Hepatocyte (in vitro differentiated cells): ENCODE measurements at regions not wholly inside any gene's neighbourhood (a gene's known extent, or its start where the extent isn't known, plus 50 kb on each side); places are given as distances from the start of the nearest gene placed in this dataset.
A peak's percentile ranks its signal among the peaks of the same experiment; 100 is the strongest.

ENCODE experiments used
- DNase-seq: peaks from one replicate; pipeline ENCODE4 v3.0.0-alpha.2; 2016; ENCODE audit warnings: low spot score
- H2AFZ ChIP-seq: fragments of 200-600 bp; sonication (generic); 2 replicates; pipeline ENCODE4 v1.6.0; 2016; ENCODE audit warnings: antibody characterized with exemption, mild to moderate bottlenecking
- H3K27ac ChIP-seq: fragments of 200-600 bp; sonication (generic); 2 replicates; pipeline ENCODE4 v1.5.1; 2016; ENCODE audit warnings: mild to moderate bottlenecking
- H3K27me3 ChIP-seq: fragments of 200-600 bp; sonication (generic); 2 replicates; pipeline ENCODE4 v1.6.1; 2016
- H3K36me3 ChIP-seq: fragments of 200-600 bp; sonication (generic); replicated peaks from 2 replicates; pipeline ENCODE4 v1.5.1; 2016; ENCODE audit warnings: low read depth; ENCODE audit not compliant: insufficient read depth
- H3K4me1 ChIP-seq: fragments of 200-600 bp; sonication (generic); 2 replicates; pipeline ENCODE4 v1.5.1; 2016; ENCODE audit warnings: mild to moderate bottlenecking, moderate library complexity; ENCODE audit not compliant: insufficient read depth
- H3K4me2 ChIP-seq: fragments of 200-600 bp; sonication (generic); 2 replicates; pipeline ENCODE4 v1.6.0; 2016
- H3K4me3 ChIP-seq: fragments of 200-600 bp; sonication (generic); 2 replicates; pipeline ENCODE4 v1.5.1; 2016; ENCODE audit warnings: mild to moderate bottlenecking
- H3K79me2 ChIP-seq: fragments of 200-600 bp; sonication (generic); 2 replicates; pipeline ENCODE4 v1.6.0; 2017; ENCODE audit warnings: mild to moderate bottlenecking
- H3K9me2 ChIP-seq: fragments of 200-600 bp; sonication (generic); replicated peaks from 2 replicates; pipeline ENCODE4 v1.6.0; 2017; ENCODE audit warnings: mild to moderate bottlenecking; ENCODE audit not compliant: insufficient read depth
- H3K9me3 ChIP-seq: fragments of 200-600 bp; sonication (generic); 2 replicates; pipeline ENCODE4 v1.5.1; 2016; ENCODE audit warnings: low read depth, mild to moderate bottlenecking
- H4K20me1 ChIP-seq: fragments of 200-600 bp; sonication (generic); 2 replicates; pipeline ENCODE4 v1.6.0; 2016; ENCODE audit warnings: mild to moderate bottlenecking; ENCODE audit not compliant: insufficient read depth, poor library complexity, severe bottlenecking
- CTCF ChIP-seq: fragments of 200-600 bp; sonication (generic); IDR thresholded peaks from 2 replicates; pipeline ENCODE4 v1.5.1; 2016; ENCODE audit warnings: antibody characterized with exemption, mild to moderate bottlenecking; ENCODE audit not compliant: poor library complexity
- EZH2 ChIP-seq: fragments of 200-600 bp; sonication (generic); IDR thresholded peaks from 2 replicates; pipeline ENCODE4 v1.6.1; 2016; ENCODE audit warnings: antibody characterized with exemption, mild to moderate bottlenecking, borderline replicate concordance
- EZH2phosphoT487 ChIP-seq: fragments of 200-600 bp; sonication (generic); IDR thresholded peaks from one replicate; pipeline ENCODE4 v1.6.1; 2018; ENCODE audit warnings: antibody characterized with exemption, mild to moderate bottlenecking, low read depth, moderate library complexity; ENCODE audit not compliant: unreplicated experiment, severe bottlenecking
- WGBS: methylation state at CpG from one replicate; pipeline ENCODE4 v1.1.6; 2016; ENCODE audit warnings: low lambda C conversion rate; ENCODE audit errors: missing lambda C conversion rate; 5-methylcytosine and 5-hydroxymethylcytosine counted together

DNA sequence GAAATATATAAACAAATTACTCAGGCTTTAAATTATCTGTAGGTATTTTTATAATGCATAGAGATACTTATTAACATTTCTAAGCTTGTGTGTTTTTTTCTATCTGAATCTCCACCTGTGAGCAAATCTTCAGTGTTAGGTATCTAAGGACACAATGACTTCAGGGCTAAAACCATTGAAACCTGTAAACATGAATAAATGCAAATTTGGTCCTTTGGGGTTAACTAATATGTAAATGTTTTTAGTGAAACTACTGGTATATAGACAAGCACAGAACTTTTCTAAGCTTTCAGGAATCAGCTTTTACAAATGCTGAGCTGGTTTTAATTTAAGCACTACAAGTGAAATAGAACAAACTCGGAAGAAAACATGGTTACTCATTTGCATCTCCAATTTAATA is 147.9 kb downstream of the FBXO8 start:
- peak overlapping the region; percentile 69 for H3K4me2 ChIP-seq
- 63% methylated on average over 1 of the region's 1 CpG for WGBS
- peak overlapping the region; percentile 49 for H2AFZ ChIP-seq

GRCh38 chr4:174134361-174134760 is 149.1 kb downstream of the FBXO8 start:
- no peaks in the 10 kb centered on the region for H3K9me3 ChIP-seq
- H3K4me1 ChIP-seq, result no peaks in the 10 kb centered on the region
- no peaks in the 10 kb centered on the region for H3K9me2 ChIP-seq
- no peaks in the 10 kb centered on the region for H4K20me1 ChIP-seq
- H3K4me2 ChIP-seq, result peak overlapping the region; percentile 56
- H3K4me3 ChIP-seq, result no peak overlapping the region
- H3K27ac ChIP-seq, result peak overlapping the region; percentile 41
- H3K79me2 ChIP-seq, result no peaks in the 10 kb centered on the region
- no peaks in the 10 kb centered on the region for H3K36me3 ChIP-seq
- no peak overlapping the region for H2AFZ ChIP-seq
- TF ChIP-seq EZH2, result no peak
- no peak for TF ChIP-seq CTCF
- no peak for TF ChIP-seq EZH2phosphoT487
- H3K27me3 ChIP-seq, result no peaks in the 10 kb centered on the region
- DNase-seq, result no peak
- WGBS, result 92% methylated on average over 2 of the region's 2 CpGs

More for the DNA sequence above, 147.9 kb downstream of the FBXO8 start:
- peak overlapping the region; percentile 41 for H3K27ac ChIP-seq
- H3K9me2 ChIP-seq, result no peaks in the 10 kb centered on the region
- H4K20me1 ChIP-seq, result no peaks in the 10 kb centered on the region
- DNase-seq, result no peak
- no peaks in the 10 kb centered on the region for H3K36me3 ChIP-seq
- H3K9me3 ChIP-seq, result no peaks in the 10 kb centered on the region
- no peak overlapping the region for H3K4me3 ChIP-seq
- no peak for TF ChIP-seq EZH2phosphoT487
- no peak for TF ChIP-seq CTCF
- TF ChIP-seq EZH2, result no peak
- no peaks in the 10 kb centered on the region for H3K4me1 ChIP-seq
- no peaks in the 10 kb centered on the region for H3K27me3 ChIP-seq
- H3K79me2 ChIP-seq, result no peaks in the 10 kb centered on the region

DNA sequence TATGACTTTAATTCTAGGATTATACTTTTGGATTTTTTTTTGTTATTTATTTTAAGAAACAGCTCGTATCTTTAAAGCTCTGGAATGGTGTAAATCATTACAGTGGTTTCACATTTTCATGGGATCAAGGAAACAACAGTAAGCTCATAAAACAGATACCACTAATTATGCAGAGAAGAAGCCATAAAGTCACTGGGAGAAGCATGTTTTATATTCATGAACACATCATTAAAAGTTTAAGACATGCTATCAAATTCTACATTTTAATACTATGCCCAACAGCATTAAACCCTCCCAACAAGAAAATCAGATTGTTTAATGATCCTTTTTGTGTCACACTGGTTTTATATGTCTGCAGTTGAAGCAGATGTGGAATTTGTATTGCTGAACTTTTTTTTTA is 149.9 kb downstream of the FBXO8 start:
- Histone ChIP-seq H3K4me3 (no peak overlapping the region), H3K4me2 (no peak overlapping the region), H2AFZ (no peak overlapping the region), H3K9me2 (no peaks in the 10 kb centered on the region), H3K4me1 (no peaks in the 10 kb centered on the region), H3K36me3 (no peaks in the 10 kb centered on the region), H3K27ac (no peak overlapping the region), H3K9me3 (no peaks in the 10 kb centered on the region), H3K79me2 (no peaks in the 10 kb centered on the region), H3K27me3 (no peaks in the 10 kb centered on the region), H4K20me1 (no peaks in the 10 kb centered on the region)
- 58% methylated on average over 1 of the region's 1 CpG for WGBS
- TF ChIP-seq EZH2phosphoT487 (no peak), EZH2 (no peak), CTCF (no peak)
- no peak for DNase-seq

DNA sequence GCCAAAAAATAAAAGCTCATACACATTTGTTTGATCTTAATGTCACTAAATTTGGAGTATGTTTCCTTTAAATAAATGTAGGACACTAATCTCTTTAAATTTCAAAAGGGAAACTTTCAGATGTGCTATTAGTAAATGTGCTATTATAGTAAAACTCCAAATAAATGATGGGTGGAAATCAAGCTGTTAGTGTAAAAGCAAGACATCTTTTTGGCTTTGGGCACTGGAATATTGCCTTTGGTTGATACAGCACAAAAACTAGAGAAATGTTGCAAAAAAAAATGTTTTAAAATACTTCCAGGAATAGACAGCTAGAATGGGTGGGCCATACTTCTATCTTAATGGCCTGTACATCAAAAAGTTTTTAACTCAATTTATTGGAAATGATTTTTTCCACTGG is 151.6 kb downstream of the FBXO8 start:
- H3K27me3 ChIP-seq, result no peaks in the 10 kb centered on the region
- H4K20me1 ChIP-seq, result no peaks in the 10 kb centered on the region
- no peaks in the 10 kb centered on the region for H3K9me3 ChIP-seq
- H3K9me2 ChIP-seq, result no peaks in the 10 kb centered on the region
- no peak for DNase-seq
- no peak overlapping the region for H3K27ac ChIP-seq
- H2AFZ ChIP-seq, result no peak overlapping the region
- H3K4me1 ChIP-seq, result no peaks in the 10 kb centered on the region
- H3K36me3 ChIP-seq, result no peaks in the 10 kb centered on the region
- H3K4me2 ChIP-seq, result no peak overlapping the region
- no peak overlapping the region for H3K4me3 ChIP-seq
- H3K79me2 ChIP-seq, result no peaks in the 10 kb centered on the region
- TF ChIP-seq CTCF (no peak), EZH2 (no peak), EZH2phosphoT487 (no peak)
